ENCODE measurements at regions not wholly inside any gene's neighbourhood (a gene's known extent, or its start where the extent isn't known, plus 50 kb on each side); places are given as distances from the start of the nearest gene placed in this dataset.

DNA sequence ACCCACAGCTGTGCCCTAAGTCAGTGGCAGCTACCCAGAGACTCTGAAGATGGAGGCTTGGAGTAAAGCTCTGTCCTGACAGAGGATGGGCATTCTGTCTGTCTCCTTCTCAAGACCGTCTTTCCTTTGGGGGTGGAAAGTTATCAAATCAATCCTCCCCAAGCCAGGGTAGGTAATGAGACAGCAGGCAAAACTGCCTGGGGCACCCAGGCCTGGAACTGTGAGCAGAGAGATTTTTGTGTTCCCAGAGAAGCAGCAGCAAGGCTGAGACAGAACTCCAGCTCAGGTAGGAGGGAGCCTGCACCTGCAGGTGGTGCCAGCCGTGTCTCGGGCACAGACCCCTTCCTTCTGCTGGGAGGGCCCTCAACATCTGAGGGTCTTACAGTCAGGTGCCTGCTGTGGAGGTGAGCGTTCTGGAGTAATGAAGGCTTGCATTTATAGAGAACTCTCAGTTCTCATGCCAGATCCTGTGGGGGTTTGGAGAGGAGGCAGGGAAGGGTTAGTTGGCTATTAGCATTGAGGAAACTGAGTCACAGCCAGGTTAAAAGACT is 95.6 kb downstream of the RIPK4 start:
- DNase-seq (ENCODE audit: low read depth) = no peak
- no peak overlapping the region for H3K4me3 ChIP-seq (ENCODE audit: low read depth, low read length)
- no peak for TF ChIP-seq CTCF (conservative IDR thresholded peaks at IDR 0.05; ENCODE audit: low read depth, low read length)

- TF ChIP-seq CTCF (conservative IDR thresholded peaks at IDR 0.05; ENCODE audit: low read depth, low read length) = no peak
- DNase-seq (ENCODE audit: low read depth) = no peak
- H3K4me3 ChIP-seq (ENCODE audit: low read depth, low read length) = no peak overlapping the region
Measured at GRCh38 chr21:41670056-41670805, 96.6 kb downstream of the RIPK4 start.

- no peak for DNase-seq (ENCODE audit: low read depth)
- H3K4me3 ChIP-seq (ENCODE audit: low read depth, low read length) = no peak overlapping the region
- no peak for TF ChIP-seq CTCF (conservative IDR thresholded peaks at IDR 0.05; ENCODE audit: low read depth, low read length)
Measured at GRCh38 chr21:41669533-41669830, 97.4 kb downstream of the RIPK4 start.

GRCh38 chr21:41668686-41669532 is 97.9 kb downstream of the RIPK4 start:
- no peak overlapping the region for H3K4me3 ChIP-seq (ENCODE audit: low read depth, low read length)
- DNase-seq (ENCODE audit: low read depth) = no peak
- TF ChIP-seq CTCF (conservative IDR thresholded peaks at IDR 0.05; ENCODE audit: low read depth, low read length) = no peak

GRCh38 chr21:41668051-41668541 is 98.8 kb downstream of the RIPK4 start:
- H3K4me3 ChIP-seq (ENCODE audit: low read depth, low read length) = no peak overlapping the region
- DNase-seq (ENCODE audit: low read depth) = no peak
- no peak for TF ChIP-seq CTCF (conservative IDR thresholded peaks at IDR 0.05; ENCODE audit: low read depth, low read length)

DNA sequence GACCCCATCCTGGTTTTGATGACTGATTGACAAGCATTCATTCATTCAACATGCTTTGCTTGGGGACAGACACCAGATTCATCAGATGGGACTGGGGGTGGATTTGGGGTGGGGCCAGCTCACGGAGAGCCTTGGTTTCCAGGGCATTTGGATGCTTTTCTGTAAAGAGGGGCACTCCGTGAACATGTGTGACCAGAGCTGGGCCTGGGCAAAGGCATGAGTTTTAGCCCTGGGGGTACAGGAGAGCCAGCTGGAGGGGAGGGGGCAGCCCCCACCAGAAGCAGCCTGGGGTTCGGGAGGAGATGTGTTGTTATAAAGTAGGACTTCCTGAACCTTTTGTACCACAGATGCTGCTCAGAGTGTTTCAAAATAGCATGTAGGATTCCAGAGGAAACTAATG is 99.7 kb downstream of the RIPK4 start:
- no peak for DNase-seq (ENCODE audit: low read depth)

More for the DNA sequence above, 99.7 kb downstream of the RIPK4 start:
- no peak for TF ChIP-seq CTCF (conservative IDR thresholded peaks at IDR 0.05; ENCODE audit: low read depth, low read length)
- H3K4me3 ChIP-seq (ENCODE audit: low read depth, low read length) = no peak overlapping the region
